GM21528 (cell line): ENCODE measurements at regions not wholly inside any gene's neighbourhood (a gene's known extent, or its start where the extent isn't known, plus 50 kb on each side); places are given as distances from the start of the nearest gene placed in this dataset.
"Not testable (repeated sequence)": the region's sequence is repeated elsewhere in the genome, so short reads cannot be mapped to it uniquely, and the experiment has no call there.

Source experiments
- ATAC-seq: cut with Tn5 transposase; IDR thresholded peaks from one replicate; pipeline ENCODE4 v1.9.1; 2021; ENCODE audit warnings: mild to moderate bottlenecking, moderate library complexity; ENCODE audit not compliant: unreplicated experiment, low FRiP score

DNA sequence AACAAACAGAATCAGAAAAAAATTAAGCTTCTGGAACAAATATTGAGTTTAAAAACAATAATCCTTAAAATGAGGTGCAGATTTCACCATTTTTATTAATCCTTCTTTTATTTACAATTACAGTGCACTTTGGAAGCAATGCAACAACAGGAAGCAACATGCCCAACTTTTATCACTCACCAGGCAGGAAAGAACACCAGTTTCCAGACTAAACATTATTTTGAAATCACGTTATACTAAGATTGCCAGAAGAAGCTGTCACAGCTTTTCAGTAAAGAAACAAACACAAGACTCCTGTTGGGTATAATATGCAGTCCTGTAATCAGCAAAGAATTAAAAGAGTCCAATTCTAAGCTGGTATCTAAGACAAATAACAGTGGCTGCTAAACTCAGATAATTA, 137.9 kb upstream of the ZC3H15 start:
- ATAC-seq: no peak

DNA sequence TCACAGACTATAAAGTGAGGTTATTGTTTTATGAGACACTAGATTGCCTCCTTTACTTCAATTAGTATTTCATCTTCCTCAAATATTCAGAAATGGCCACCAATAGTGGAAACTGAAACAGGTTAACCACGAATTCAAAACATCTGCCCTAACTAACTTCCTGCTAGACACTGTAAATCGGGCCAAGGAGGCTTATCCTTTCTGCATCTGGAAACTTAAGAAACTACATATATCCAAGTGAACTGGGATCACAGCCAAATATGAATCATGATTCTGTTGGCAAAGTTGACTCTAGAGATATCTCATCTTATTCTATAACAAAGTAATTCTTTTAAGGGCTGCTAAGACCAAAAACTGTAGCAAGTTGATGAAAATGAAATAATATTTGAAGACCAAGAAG, 136.6 kb upstream of the ZC3H15 start:
- ATAC-seq: no peak

DNA sequence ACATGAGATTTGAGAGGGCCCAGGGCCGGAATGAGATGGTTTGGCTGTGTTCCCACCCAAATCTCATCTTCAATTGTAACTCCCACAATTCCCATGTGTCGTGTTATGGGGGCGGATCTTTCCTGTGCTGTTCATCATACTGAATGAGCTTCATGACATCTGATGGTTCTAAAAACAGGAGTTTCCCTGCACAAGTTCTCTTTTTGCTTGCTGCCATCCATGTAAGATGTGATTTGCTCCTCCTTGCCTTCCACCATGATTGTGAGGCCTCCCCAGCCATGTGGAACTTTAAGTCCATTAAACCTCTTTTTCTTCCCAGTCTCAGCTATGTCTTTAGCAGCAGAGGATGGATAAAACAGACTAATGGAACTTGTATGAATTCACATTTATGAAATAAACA, 131.9 kb upstream of the ZC3H15 start:
- ATAC-seq: not testable (repeated sequence)

DNA sequence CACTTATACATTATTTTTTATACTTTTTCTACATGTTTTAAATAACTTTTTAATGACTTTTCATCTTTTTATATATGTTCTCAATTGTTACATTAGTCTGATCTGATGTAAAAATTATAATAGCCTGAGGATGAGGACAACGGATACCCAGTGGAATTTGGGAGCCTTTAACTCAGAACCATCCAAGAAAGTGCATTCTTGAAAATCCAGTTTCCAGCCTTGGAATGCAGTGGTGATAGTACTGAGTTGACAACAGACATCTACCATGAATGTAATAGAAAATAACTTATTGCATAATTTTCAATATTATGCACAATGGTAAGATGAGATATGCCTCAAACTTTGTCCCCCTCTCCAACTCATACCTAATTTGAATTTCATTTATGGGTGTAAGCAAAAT, 120.7 kb upstream of the ZC3H15 start:
- no peak for ATAC-seq

DNA sequence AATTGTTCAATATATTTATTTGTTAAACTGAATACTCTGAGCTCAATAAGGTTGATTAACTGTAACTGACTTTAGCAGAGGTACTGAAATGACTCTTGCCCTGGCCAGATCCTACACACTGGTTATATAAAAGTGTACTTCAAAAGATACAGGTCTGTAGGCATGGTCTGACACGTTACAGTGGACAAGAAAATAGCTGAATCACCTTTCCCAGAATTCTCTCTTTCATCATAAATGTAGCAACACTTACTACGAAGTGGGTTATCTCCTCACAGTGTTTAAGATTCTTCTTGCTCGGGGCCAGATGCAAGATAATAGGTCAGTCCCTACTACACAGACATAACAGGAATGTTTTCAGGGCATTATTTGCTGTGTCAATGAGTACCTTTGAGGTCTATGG, 107.0 kb upstream of the ZC3H15 start:
- no peak for ATAC-seq

DNA sequence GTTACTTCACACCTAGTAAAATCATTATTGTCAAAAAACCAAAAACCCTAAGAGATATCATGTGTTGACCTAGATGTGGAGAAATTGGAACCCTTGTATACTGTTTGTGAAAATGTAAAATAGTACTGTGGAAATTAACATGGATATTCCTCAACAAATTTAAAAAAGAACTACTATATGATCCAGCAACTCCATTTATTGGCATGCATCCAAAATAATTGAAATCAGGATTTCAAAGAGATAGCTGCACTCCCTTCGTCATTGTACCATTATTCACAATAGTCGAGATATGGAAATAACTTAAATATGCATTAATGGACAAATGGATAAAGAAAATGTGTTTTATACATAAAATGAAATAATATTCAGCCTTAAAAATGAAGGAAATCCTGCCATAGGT, 105.3 kb upstream of the ZC3H15 start:
- ATAC-seq: no peak

DNA sequence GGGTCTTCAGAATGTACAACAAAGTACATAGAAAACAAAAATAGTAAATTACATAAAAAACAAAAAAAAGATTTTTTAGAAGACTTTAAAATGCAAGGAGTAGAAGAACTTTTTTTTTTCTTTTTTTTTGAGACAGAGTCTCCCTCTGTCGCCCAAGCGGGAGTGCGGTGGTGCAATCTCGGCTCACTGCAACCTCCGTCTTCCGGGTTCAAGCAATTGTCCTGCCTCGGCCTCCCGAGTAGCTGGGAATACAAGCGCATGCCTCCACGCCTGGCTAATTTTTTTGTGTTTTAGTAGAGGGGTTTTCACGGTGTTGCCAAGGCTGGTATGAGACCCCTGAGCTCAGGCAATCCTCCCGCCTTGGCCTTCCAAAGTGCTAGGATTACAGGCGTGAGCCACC, 104.5 kb upstream of the ZC3H15 start:
- no peak for ATAC-seq

DNA sequence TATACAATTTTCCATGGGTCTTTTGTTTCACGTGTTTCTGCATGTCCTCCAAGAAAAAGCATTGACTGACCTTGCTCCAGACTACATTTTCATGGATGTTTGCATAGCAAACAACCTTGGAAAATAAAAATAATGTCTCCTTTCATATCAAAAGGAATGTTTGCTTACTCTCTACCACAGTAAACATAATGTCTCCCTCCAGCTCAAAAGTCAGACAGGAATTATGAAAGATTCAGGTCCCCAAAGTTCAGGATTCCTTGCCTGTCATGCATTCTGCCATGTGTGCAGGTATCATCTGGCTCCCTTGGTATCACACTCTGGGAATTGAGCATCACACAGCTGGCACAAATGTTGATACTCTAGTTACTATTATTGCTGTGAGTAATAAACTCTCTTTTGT, 103.1 kb upstream of the ZC3H15 start:
- ATAC-seq: no peak

DNA sequence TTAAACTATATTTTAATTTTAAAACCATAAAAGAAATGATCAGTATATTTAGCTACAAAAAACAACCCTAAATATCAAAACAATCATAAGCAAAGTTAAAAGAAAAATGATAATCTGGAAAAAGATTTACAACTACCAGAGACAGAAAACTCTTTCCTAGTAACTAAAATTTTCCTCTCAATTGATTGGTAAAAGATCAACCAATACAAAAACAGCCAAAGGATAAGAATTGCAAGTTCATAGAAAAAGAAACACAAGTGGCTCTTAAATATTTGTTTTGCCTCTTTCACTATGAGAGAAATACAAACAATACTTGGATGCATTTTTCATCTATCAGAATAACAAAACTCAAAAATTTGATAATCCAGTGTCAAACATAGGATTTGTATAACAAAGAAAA, 101.8 kb upstream of the ZC3H15 start:
- ATAC-seq: no peak

DNA sequence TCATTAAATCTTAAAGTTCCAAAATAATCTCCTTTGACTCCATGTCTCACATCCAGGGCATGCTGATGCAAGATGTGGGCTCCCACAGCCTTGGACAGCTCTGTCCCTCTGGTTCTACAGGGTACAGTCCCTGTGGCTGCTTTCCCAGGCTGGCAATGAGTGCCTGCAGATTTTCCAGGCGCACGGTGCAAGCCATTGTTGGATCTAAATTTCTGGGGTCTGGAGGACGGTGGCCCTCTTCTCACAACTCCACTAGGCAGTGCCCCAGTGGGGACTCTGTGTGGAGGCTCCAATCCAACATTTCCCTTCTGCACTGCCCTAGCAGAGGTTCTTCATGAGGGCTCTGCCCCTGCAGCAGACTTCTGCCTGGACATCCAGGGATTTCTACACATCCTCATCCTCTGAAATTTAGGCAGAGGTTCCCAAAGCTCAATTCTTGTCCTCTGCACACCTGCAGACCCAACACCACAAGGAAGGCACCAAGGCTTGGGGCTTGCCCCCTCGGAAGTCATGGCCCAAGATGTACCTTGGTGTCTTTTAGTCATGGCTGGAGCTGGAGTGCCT, 100.3 kb upstream of the ZC3H15 start:
- not testable (repeated sequence) for ATAC-seq

DNA sequence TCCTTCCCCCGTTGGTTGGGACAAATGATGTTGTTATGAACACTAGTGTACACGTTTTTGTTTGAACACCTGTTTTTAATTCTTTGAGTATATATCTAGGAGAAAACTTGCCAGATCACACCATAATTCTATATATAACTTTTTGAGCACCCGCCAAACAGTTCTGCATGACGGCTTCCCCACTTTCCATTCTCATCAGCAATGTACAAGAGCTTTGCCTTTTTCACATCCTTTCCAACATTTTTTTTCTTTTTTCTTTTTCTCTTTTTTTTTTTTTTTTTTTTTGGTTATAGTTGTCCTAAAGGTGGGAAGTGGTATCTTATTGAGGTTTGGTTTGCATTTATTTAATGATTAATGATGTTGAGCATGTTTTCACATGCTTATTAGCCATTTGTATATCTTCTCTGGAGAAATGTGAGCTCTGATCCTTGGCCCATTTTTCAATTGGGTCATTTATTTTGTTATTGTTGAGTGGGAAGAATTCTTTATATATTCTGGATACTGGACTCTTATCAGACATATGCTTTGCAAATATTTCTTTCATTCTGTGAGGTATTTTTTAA, 86.9 kb upstream of the ZC3H15 start:
- peak; percentile 96 for ATAC-seq

DNA sequence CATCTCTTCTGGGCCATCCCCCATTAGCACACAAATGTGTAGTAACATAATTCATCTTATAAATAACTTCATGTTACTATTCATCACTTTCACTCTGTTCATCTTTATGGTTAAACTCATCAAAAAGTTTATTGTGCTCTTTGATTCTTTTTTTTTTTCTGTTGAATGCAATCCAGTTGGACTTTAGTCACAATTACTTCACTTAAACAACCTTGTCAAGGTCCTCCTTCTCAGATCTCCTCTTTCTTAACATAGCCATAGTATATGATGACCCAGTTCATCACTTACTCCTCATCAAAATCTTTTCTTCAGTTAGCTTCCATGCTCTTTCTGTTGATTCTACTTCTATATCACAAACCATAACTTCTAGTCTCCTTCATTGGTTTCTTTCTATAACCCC, 80.2 kb upstream of the ZC3H15 start:
- no peak for ATAC-seq

DNA sequence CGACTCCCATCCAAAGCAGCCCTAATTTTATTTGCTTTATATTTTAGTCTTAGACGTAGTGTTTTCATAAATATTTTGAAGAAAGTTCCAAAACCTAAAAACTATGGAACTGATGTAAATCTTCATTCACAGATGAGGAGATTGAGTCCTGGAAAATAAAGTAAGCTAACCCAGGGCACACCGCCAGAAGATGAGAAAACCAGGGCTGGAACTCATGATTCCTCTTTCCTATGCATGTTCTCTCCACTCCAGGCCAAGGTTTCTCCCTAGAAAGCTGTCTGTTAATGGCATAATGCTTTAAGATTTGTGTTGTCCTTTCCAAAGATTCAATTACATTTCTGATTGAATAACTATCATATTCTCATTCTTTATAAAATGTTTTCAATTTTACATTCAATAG, 78.4 kb upstream of the ZC3H15 start:
- no peak for ATAC-seq

DNA sequence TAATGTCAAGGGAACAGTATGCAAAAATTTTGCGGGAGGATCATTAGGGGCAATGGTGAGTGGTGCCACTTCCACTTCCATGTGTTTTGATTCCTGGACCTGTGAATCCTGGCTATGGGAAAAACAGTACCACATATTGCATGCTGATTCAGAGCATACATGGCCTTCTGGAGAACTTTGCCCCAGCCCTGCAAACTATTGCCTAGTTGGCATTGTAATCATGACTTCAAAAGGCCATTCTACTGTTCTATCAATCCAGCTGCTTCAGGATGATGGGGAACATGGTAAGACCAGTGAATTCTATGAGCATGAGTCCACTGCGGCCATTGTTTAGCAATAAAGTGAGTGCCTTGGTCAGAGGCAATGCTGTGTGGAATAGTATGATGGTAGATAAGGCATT, 75.3 kb upstream of the ZC3H15 start:
- no peak for ATAC-seq

DNA sequence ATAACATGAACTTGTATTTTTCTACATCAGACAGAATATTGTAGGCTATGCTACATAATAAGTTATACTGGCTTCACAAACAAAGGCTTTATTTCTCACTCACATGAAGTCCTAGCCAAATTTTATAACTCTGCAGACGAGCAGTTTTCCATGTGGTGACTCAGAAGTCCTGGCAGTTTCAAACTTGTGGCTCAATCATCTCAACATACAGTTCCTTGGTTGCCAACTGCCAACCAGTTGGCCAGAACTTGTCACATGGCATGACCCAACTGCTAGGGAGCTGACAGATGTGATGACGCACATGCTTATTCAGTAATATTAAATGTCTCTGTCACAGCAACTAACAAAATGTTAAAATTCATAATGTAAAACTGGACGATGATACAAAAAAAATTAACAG, 63.8 kb upstream of the ZC3H15 start:
- ATAC-seq: no peak

DNA sequence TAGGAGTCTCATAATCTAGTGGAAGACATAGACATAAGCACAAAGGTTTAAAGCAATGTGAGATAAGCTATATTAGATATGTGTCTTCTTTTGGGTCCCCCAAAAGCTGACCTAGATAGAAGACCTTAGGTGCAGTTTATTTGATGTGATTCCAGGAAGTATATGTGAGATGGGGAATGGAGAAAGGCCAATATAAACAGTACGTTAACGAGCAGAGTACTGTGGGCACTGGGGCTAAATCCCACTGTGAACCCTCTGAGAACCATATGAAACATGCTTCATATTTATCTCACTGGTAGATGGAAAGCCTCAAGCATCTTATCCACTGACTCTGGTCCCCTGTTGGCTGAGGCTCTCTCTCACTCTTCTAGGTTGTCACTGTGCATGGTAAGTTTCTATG, 62.6 kb upstream of the ZC3H15 start:
- no peak for ATAC-seq

DNA sequence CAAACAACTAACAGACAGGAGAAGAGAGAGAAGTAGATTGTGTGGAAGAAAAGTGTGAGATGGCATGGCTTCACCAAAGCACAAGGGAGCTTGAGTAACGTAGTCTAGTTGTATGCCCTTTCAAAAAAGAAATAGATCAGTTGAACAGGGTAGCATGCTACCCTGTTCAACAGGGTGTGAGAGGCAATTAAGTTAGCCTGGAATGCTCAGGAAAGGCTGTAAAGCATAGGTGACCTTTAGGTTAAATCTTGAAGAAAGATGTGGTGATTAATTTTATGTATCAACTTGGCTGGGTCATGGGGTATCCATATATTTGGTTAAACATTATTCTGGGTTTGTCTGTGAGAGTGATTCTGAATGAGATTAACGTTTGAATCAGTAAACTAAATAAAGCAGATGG, 61.8 kb upstream of the ZC3H15 start:
- no peak for ATAC-seq

DNA sequence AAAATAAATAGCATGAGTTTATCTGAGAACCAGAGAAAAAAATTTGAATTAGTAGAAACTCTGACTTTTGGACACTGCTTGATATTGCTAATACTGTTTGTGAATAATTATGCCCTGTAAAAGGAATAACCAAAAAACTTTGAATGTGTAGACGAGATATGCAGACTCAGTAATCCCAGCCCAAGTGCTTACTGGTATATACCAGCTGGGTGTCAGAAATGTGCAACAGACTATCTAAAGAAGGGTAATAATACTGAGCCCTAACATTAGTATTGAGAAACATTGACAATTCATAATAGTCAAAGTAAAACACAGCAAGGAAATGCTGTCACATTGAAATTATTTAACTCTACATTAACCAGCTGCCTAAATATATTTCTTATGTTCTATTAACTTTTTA, 60.5 kb upstream of the ZC3H15 start:
- no peak for ATAC-seq

DNA sequence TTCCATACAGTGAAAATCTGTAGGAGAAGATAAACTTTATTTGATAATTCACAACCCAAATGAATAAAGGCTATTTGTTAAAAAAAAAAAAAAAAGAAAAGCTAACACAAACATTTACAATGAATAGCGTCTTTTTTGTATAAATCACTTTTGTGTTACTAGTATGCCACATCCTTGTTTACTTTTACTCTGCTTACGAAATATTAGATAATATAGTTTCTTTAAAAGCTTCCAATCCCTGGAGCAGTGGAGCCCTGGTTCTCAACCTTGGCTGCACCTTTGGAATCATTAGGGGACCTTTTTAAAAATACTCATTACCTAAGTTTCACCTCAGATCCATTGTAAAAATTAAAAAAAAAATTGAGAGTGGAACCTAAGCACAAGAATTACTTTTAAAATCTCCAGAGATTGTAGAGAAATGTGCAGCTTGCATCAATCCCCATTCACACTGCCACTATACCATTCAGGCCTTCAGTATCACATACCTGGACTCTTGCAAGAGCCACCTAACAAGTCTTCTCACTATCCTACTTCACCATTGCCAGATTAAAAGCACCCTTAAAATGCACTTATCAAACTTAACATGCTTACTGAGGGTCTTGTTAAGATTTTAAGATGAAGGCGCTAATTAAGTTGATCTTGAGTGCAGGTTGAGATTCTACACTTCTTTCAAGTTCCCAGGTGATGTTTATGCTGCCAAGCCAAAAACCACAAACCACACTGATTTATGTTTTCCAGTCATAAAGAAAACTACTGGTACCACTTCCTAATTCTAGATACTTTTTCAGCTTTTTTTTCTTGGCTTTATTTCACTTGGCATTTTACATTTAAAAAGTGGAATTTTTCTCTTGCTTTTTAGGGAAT, 59.7 kb upstream of the ZC3H15 start:
- ATAC-seq: peak; percentile 94

DNA sequence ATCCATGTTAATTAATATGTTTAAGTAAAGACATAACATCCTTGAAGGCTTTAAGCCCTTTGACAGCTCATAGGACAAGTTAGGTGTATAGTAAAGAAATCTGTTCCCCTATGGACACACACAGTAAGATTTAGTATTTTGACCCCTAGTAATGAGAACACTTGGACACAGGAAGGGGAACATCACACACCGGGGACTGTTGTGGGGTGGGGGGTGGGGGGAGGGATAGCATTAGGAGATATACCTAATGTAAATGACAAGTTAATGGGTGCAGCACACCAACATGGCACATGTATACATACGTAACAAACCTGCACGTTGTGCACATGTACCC, 59.1 kb upstream of the ZC3H15 start:
- peak; percentile 37 for ATAC-seq

DNA sequence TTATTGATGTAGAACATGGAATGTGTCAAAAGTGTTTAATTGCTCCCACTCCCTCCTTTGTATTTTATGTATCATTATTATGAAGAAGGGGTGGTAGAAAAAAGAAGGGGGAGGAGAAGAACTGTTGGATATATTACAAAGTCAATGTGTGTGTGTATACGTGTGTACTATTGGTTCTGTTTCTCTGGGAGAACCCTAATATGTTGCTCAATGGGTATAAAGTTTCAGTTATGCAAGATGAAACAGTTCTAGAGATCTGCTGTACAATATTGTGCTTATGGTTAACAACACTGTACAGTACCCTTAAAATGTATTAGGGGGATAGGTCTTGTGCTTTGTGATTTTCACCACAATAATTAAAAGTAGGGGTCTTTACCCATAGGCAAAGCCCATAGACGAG, 58.1 kb upstream of the ZC3H15 start:
- ATAC-seq: no peak

DNA sequence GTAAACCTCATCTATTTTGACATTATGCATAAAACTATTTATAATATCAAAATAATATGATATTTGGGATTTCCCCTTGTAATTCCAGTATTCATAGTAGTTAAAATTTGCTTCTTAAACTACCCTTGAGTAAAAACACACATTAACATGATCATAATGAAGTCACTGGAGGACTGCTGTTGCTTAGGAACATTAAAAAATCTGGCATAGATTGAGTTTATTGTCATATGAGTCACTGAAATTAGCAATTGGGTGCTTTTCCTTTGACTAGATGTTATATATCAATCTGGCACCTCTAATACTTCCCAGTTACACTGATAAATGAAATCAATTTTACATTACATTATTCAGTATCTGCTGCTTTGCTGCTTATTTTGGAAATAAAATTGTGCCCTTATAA, 57.0 kb upstream of the ZC3H15 start:
- ATAC-seq: no peak
